ENCODE measurements at regions not wholly inside any gene's neighbourhood (a gene's known extent, or its start where the extent isn't known, plus 50 kb on each side); places are given as distances from the start of the nearest gene placed in this dataset.
A peak's percentile ranks its signal among the peaks of the same experiment; 100 is the strongest.

DNA sequence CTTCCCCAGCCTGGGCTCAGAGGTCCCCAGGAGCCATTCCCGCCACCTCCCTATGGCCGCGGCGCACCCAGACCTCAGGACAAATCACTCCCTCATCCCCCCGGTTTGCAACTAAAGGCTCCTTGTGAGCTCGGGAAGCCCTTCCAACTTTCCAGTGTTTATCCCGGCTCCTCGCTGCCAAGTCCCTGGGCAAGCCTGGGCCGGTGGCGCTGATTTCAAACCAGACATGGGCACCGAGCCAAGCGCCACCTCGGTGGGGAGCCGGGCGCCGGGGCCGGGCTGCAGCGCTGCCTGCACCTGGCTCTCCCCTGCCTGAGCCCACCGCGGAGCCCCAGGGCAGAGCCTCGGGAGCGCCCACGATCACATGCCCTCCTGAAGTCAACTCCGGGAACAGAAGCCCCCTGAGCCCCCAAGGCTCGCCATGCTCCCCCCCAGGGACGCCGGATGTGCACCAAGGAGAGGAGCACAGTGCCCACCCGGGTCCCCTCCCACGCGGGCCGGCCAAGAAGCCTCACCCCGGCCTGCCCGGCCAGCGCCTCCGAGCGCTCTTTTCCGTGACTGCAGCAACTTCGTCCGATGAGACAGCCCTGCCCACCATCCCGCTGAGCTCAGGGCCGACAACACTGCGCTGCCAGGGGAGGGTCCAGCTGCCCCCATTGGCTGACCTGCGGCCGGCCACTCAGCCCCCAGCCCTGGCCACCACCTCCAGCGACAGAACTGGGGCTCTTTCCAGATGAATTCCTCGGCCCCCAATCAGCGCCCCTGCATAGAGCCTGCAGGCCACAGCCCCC is 50.0 kb downstream of the NCOR2 start:
- peak overlapping the region in 2 of 8 donors; percentile 49 to 50 for H3K4me3 Mint-ChIP-seq
- no peak for DNase-seq
- ATAC-seq (ENCODE audit: low read depth in 2 of 2) = no peak
- H3K27me3 Mint-ChIP-seq = peaks cover 0 to 17% (median 0%) of the 10 kb centered on the region in 3 donors
- H3K27ac Mint-ChIP-seq = peak overlapping the region in 4 of 6 donors; percentile 24 to 89 (median 81)
- H3K36me3 Mint-ChIP-seq = peaks cover 2 to 4% of the 10 kb centered on the region in 2 donors
- H3K9me3 Mint-ChIP-seq = no peaks in the 10 kb centered on the region
- peaks cover 47 to 57% (median 49%) of the 10 kb centered on the region in 3 donors for H3K4me1 Mint-ChIP-seq

DNA sequence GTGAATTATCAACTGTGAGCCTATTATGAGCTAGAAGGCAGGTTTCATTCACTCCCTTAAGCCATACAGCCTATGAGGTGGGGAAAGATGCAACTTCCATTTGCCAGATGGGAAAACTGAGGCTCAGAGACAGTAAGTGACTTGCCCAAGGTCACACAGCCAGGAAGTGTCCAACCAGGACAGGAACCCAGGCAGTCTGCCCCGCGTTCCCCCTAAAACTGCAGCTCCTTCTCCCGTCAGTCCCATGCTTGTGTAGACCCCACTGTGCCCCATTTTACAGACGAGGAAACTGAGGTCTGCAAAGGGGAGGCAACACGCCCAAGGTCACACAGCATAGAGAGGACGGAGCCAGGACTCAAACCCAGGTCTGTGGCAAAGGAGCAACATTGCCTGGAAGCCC is 50.6 kb downstream of the NCOR2 start:
- Mint-ChIP-seq H3K27me3 (peaks cover 0 to 17% (median 0%) of the 10 kb centered on the region in 3 donors), H3K27ac (peak overlapping the region in 1 of 6 donors; percentile 47), H3K36me3 (peaks cover 5 to 7% of the 10 kb centered on the region in 2 donors), H3K4me3 (peak overlapping the region in 1 of 8 donors; percentile 10), H3K4me1 (peaks cover 41 to 58% (median 51%) of the 10 kb centered on the region in 3 donors), H3K9me3 (no peaks in the 10 kb centered on the region)
- ATAC-seq (ENCODE audit: low read depth in 2 of 2) (no peak), DNase-seq (no peak)

DNA sequence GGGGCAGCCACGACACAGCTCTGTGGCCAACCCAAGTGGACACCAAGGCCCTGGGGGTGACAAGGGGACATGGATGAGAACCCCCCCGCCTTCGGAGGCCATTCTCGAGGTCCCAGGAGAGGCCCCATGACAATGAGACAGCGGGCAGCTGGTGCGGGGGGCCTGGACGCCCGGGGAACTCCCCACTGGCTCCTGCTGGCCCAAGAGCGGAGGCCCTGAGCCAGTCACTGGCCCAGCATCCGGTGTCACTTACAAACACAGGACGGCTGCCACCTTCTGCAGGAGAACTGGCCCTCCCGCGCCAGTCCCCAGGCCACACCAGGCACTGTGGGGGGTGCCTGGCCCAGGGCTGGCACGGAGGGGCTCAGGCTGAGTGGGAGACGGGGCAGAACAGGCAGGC is 51.4 kb downstream of the NCOR2 start:
- peaks cover 0 to 17% (median 0%) of the 10 kb centered on the region in 3 donors for H3K27me3 Mint-ChIP-seq
- H3K4me3 Mint-ChIP-seq = no peak overlapping the region
- peaks cover 5 to 7% of the 10 kb centered on the region in 2 donors for H3K36me3 Mint-ChIP-seq
- no peaks in the 10 kb centered on the region for H3K9me3 Mint-ChIP-seq
- no peak for DNase-seq
- H3K4me1 Mint-ChIP-seq = peaks cover 33 to 51% (median 46%) of the 10 kb centered on the region in 3 donors
- ATAC-seq (ENCODE audit: low read depth in 2 of 2) = no peak
- no peak overlapping the region for H3K27ac Mint-ChIP-seq

- Mint-ChIP-seq H3K4me1 (peaks cover 31 to 50% (median 44%) of the 10 kb centered on the region in 3 donors), H3K36me3 (peaks cover 5 to 7% of the 10 kb centered on the region in 2 donors), H3K9me3 (no peaks in the 10 kb centered on the region), H3K27me3 (peaks cover 0 to 13% (median 0%) of the 10 kb centered on the region in 3 donors), H3K4me3 (peak overlapping the region in 1 of 8 donors; percentile 40), H3K27ac (peak overlapping the region in 2 of 6 donors; percentile 30 to 78)
- DNase-seq (no peak), ATAC-seq (ENCODE audit: low read depth in 2 of 2) (no peak)
Measured at GRCh38 chr12:124514996-124515932, 52.1 kb downstream of the NCOR2 start.

DNA sequence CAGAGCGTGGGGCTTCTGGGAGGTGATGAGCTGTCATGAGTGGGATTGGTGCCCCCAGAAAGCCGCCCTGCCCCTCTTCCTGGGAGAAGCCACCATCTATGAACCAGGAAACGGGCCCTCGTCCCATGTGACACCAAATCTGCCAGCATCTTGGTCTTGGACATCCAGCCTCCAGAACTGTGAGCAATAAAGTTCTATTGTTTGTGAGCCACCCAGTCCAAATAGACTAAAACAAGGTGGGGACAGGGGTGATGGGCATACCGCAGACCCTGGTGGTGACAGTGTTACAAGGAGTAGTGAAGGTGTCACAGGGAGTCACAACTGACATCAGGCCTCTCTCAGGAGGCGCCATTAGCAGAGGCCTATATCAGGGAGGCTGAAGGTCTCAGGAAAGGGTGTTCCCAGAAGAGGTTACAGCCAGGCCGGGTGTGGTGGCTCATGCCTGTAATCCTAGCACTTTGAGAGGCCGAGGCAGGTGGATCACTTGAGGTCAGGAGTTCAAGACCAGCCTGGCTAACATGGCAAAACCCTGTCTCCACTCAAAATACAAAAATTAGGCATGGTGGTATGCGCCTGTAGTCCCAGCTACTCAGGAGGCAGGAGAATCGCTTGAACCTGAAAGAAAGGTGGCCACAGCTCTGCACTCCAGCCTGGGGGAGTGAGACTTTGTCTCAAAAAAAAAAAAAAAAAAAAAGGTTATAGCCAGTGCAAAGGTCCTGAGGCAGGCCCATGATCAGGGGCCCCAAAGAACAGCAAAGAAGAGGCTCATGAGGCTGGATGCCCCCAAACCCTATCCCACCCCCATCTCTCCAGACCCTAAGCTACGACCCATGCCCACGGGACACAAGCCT is 53.0 kb downstream of the NCOR2 start:
- DNase-seq (no peak), ATAC-seq (ENCODE audit: low read depth in 2 of 2) (no peak)
- no peak overlapping the region for H3K4me3 Mint-ChIP-seq
- peak overlapping the region in 4 of 6 donors; percentile 11 to 33 (median 25) for H3K27ac Mint-ChIP-seq
- H3K4me1 Mint-ChIP-seq = peaks cover 35 to 48% (median 39%) of the 10 kb centered on the region in 3 donors
- no peaks in the 10 kb centered on the region for H3K9me3 Mint-ChIP-seq
- H3K36me3 Mint-ChIP-seq = peaks cover 5 to 7% of the 10 kb centered on the region in 2 donors
- peaks cover 0 to 9% (median 0%) of the 10 kb centered on the region in 3 donors for H3K27me3 Mint-ChIP-seq

GRCh38 chr12:124513297-124513867 is 54.0 kb downstream of the NCOR2 start:
- Mint-ChIP-seq H3K27me3 (no peaks in the 10 kb centered on the region), H3K36me3 (peaks cover 5 to 7% of the 10 kb centered on the region in 2 donors), H3K4me1 (peaks cover 34 to 48% (median 39%) of the 10 kb centered on the region in 3 donors), H3K4me3 (peak overlapping the region in 1 of 8 donors; percentile 29), H3K27ac (no peak overlapping the region), H3K9me3 (no peaks in the 10 kb centered on the region)
- ATAC-seq (ENCODE audit: low read depth in 2 of 2) (no peak), DNase-seq (no peak)

DNA sequence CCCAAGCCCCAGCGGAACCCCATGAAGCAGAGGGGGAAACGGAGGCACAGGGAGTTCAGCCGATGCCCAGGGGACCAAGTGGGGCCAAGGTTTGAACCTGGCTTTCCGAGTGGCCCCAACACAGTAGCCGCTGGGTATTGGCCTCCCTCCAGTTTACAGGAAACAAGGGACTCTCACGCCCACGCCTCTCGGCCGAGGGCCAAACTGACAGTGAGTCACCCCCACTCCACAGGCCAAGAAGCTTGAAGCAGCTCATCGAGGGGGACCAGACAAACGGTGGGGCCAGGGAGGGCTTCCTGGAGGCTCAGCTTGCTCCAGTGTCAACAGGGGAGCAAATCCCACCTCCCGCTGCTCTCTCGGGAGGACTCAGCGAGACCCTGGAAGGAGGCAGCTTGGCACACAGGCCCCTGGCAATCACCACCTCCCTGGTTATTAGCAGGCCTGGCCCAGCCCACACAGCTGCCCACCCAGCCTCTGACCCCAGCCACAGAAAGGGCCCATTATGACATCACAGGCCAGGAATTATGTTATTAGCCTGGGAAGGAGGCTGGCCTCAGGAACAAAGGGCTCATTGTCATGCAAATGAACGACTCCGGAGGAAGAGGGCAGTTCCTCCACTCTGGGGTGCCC is 54.6 kb downstream of the NCOR2 start:
- DNase-seq (no peak), ATAC-seq (ENCODE audit: low read depth in 2 of 2) (no peak)
- no peak overlapping the region for H3K4me3 Mint-ChIP-seq
- no peaks in the 10 kb centered on the region for H3K27me3 Mint-ChIP-seq
- H3K9me3 Mint-ChIP-seq = no peaks in the 10 kb centered on the region
- no peak overlapping the region for H3K27ac Mint-ChIP-seq
- peaks cover 5 to 7% of the 10 kb centered on the region in 2 donors for H3K36me3 Mint-ChIP-seq
- H3K4me1 Mint-ChIP-seq = peaks cover 32 to 48% (median 38%) of the 10 kb centered on the region in 3 donors

GRCh38 chr12:124511259-124511985 is 56.0 kb downstream of the NCOR2 start:
- peak overlapping the region in 1 of 6 donors; percentile 4 for H3K27ac Mint-ChIP-seq
- no peaks in the 10 kb centered on the region for H3K27me3 Mint-ChIP-seq
- no peak for ATAC-seq (ENCODE audit: low read depth in 2 of 2)
- peaks cover 44 to 60% (median 45%) of the 10 kb centered on the region in 3 donors for H3K4me1 Mint-ChIP-seq
- H3K4me3 Mint-ChIP-seq = no peak overlapping the region
- H3K36me3 Mint-ChIP-seq = peaks cover 5 to 7% of the 10 kb centered on the region in 2 donors
- no peak for DNase-seq
- no peaks in the 10 kb centered on the region for H3K9me3 Mint-ChIP-seq

- Mint-ChIP-seq H3K4me3 (no peak overlapping the region), H3K27ac (peak overlapping the region in 1 of 6 donors; percentile 27), H3K36me3 (peaks cover 5 to 7% of the 10 kb centered on the region in 2 donors), H3K9me3 (no peaks in the 10 kb centered on the region), H3K4me1 (peaks cover 49 to 70% (median 53%) of the 10 kb centered on the region in 3 donors), H3K27me3 (no peaks in the 10 kb centered on the region)
- no peak for ATAC-seq (ENCODE audit: low read depth in 2 of 2)
- DNase-seq = no peak
Measured at GRCh38 chr12:124510301-124510970, 57.0 kb downstream of the NCOR2 start.

DNA sequence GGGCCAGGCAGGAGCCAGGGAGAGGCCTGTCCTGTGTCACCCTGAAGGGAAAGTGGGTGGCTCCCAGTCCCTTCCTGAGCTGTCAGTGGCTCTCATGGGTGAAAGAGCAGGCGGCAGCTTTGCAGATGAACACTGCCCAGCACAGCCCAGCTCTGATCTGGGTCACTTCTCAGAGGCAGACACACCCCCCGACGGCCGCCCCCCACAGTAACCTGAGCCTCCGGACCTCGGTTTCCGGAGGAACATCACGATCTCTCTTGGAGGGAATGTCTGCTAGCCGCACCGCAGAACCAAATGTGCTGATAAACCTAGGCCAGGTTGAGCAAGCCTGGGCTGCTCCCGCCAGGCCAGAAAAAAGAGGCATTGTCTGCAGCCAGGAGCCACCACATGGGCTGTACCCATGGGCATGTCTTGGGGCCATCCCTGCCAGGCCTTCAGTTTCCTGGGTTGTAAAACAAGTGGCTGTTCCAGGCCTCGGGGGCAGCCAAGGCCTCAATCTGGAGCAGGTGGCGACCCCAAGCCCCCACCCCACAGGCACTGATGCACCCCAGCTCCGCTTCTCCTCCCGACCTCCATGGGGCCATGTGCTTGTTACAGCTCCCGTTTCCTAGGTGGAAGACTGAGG is 57.6 kb downstream of the NCOR2 start:
- H3K27ac Mint-ChIP-seq = peak overlapping the region in 2 of 6 donors; percentile 24 to 36
- DNase-seq = no peak
- no peak overlapping the region for H3K4me3 Mint-ChIP-seq
- no peak for ATAC-seq (ENCODE audit: low read depth in 2 of 2)
- H3K9me3 Mint-ChIP-seq = no peaks in the 10 kb centered on the region
- H3K4me1 Mint-ChIP-seq = peaks cover 47 to 73% (median 57%) of the 10 kb centered on the region in 3 donors
- peaks cover 5 to 7% of the 10 kb centered on the region in 2 donors for H3K36me3 Mint-ChIP-seq
- no peaks in the 10 kb centered on the region for H3K27me3 Mint-ChIP-seq

GRCh38 chr12:124509300-124509675 is 58.1 kb downstream of the NCOR2 start:
- no peaks in the 10 kb centered on the region for H3K9me3 Mint-ChIP-seq
- H3K4me1 Mint-ChIP-seq = peaks cover 49 to 77% (median 58%) of the 10 kb centered on the region in 3 donors
- no peak for DNase-seq
- no peak overlapping the region for H3K4me3 Mint-ChIP-seq
- H3K27ac Mint-ChIP-seq = peak overlapping the region in 3 of 6 donors; percentile 33 to 84 (median 36)
- H3K36me3 Mint-ChIP-seq = peaks cover 5 to 7% of the 10 kb centered on the region in 2 donors
- H3K27me3 Mint-ChIP-seq = no peaks in the 10 kb centered on the region
- no peak for ATAC-seq (ENCODE audit: low read depth in 2 of 2)
